ENCODE measurements at regions not wholly inside any gene's neighbourhood (a gene's known extent, or its start where the extent isn't known, plus 50 kb on each side); places are given as distances from the start of the nearest gene placed in this dataset.

GRCh38 chr13:83716121-83716520, 166.2 kb downstream of the SLITRK1 start:
- ChIA-PET POLR2A (no interaction called here), CTCF (no interaction called here)
- no peaks in the 10 kb centered on the region for H3K4me1 ChIP-seq (ENCODE audit: control insufficient read depth, insufficient read depth, low read length)
- H3K27ac ChIP-seq (ENCODE audit: extremely low read depth, low read depth, low read length): no peak overlapping the region
- no peak for TF ChIP-seq ZNF560 (tag by site-specific recombination; IDR thresholded peaks at IDR 0.05; ENCODE audit: borderline replicate concordance)
- no peak for TF ChIP-seq ZNF132 (tag by site-specific recombination; IDR thresholded peaks at IDR 0.05; ENCODE audit: borderline replicate concordance)
- TF ChIP-seq, protein P1, sequence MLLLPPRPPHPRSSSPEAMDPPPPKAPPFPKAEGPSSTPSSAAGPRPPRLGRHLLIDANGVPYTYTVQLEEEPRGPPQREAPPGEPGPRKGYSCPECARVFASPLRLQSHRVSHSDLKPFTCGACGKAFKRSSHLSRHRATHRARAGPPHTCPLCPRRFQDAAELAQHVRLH (tag by site-specific recombination; IDR thresholded peaks at IDR 0.05): no peak
- TF ChIP-seq, protein P2, sequence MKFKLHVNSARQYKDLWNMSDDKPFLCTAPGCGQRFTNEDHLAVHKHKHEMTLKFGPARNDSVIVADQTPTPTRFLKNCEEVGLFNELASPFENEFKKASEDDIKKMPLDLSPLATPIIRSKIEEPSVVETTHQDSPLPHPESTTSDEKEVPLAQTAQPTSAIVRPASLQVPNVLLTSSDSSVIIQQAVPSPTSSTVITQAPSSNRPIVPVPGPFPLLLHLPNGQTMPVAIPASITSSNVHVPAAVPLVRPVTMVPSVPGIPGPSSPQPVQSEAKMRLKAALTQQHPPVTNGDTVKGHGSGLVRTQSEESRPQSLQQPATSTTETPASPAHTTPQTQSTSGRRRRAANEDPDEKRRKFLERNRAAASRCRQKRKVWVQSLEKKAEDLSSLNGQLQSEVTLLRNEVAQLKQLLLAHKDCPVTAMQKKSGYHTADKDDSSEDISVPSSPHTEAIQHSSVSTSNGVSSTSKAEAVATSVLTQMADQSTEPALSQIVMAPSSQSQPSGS (tag by site-specific recombination; IDR thresholded peaks at IDR 0.05; ENCODE audit: low read depth): no peak
- TF ChIP-seq GLI2 (tag by site-specific recombination; IDR thresholded peaks at IDR 0.05; ENCODE audit: borderline replicate concordance, low read depth): no peak
- no peak for TF ChIP-seq IKZF3 (tag by site-specific recombination; IDR thresholded peaks at IDR 0.05)
- TF ChIP-seq ZSCAN30 (tag by site-specific recombination; IDR thresholded peaks at IDR 0.05): no peak
- TF ChIP-seq ZNF133 (tag by site-specific recombination; IDR thresholded peaks at IDR 0.05): no peak
- TF ChIP-seq MEIS1 (CRISPR knock-in tag; IDR thresholded peaks at IDR 0.05; ENCODE audit: borderline replicate concordance): no peak
- TF ChIP-seq ZNF792 (tag by site-specific recombination; IDR thresholded peaks at IDR 0.05): no peak
- no peak for TF ChIP-seq ZSCAN23 (tag by site-specific recombination; IDR thresholded peaks at IDR 0.05)
- TF ChIP-seq ZNF561 (tag by site-specific recombination; IDR thresholded peaks at IDR 0.05; ENCODE audit: borderline replicate concordance): no peak
- no peak for TF ChIP-seq ZNF558 (tag by site-specific recombination; IDR thresholded peaks at IDR 0.05)
- TF ChIP-seq KLF7 (tag by site-specific recombination; IDR thresholded peaks at IDR 0.05; ENCODE audit: borderline replicate concordance): no peak
- TF ChIP-seq GLIS1 (tag by site-specific recombination; IDR thresholded peaks at IDR 0.05): no peak
- no peak for TF ChIP-seq ZNF19 (tag by site-specific recombination; IDR thresholded peaks at IDR 0.05; ENCODE audit: low read depth)
- TF ChIP-seq REST (tag by site-specific recombination; IDR thresholded peaks at IDR 0.05): no peak
- no peak for TF ChIP-seq ZNF549 (tag by site-specific recombination; IDR thresholded peaks at IDR 0.05)
- no peak for TF ChIP-seq ZNF169 (tag by site-specific recombination; IDR thresholded peaks at IDR 0.05)
- no peak overlapping the region for H3K4me3 ChIP-seq (ENCODE audit: low read depth, low read length)
- no peaks in the 10 kb centered on the region for H3K36me3 ChIP-seq (ENCODE audit: control insufficient read depth in 2 of 2, insufficient read depth in 1 of 2, low read length in 2 of 2)
- H3K9me3 ChIP-seq (ENCODE audit: control insufficient read depth, insufficient read depth, low read depth, low read length): no peaks in the 10 kb centered on the region

GRCh38 chr13:83714236-83714635, 168.0 kb downstream of the SLITRK1 start:
- Histone ChIP-seq H3K4me3 (ENCODE audit: low read depth, low read length) (no peak overlapping the region), H3K9me3 (ENCODE audit: control insufficient read depth, insufficient read depth, low read depth, low read length) (no peaks in the 10 kb centered on the region), H3K4me1 (ENCODE audit: control insufficient read depth, insufficient read depth, low read length) (no peaks in the 10 kb centered on the region), H3K27ac (ENCODE audit: extremely low read depth, low read depth, low read length) (no peak overlapping the region), H3K36me3 (ENCODE audit: control insufficient read depth in 2 of 2, insufficient read depth in 1 of 2, low read length in 2 of 2) (no peaks in the 10 kb centered on the region)
- ChIA-PET CTCF (interaction anchor here (0.6 kb wide), 1 partner anchor 1016 kb away, joined by 4 read pairs; no protein-coding TSS in a partner anchor), POLR2A (no interaction called here)
- no peak for TF ChIP-seq MZF1 (tag by site-specific recombination; IDR thresholded peaks at IDR 0.05; ENCODE audit: borderline replicate concordance)
